SK-N-SH (cell line): ENCODE measurements at regions not wholly inside any gene's neighbourhood (a gene's known extent, or its start where the extent isn't known, plus 50 kb on each side); places are given as distances from the start of the nearest gene placed in this dataset.

Experiments
- CTCF ChIA-PET: fragments of 300-600, 350-600 bp; formaldehyde crosslinking; extraction: SDS; loops from one replicate; lab custom pipeline; 2021; lab: Yijun Ruan, JAX
- POLR2A ChIA-PET: fragments of 350-600 bp; sonication (Branson Sonifier 250); formaldehyde crosslinking; extraction: SDS; loops from one replicate; lab custom pipeline; 2020; ENCODE audit warnings: antibody characterized with exemption, inconsistent platforms; lab: Yijun Ruan, JAX
- DNase-seq: peaks from one replicate; pipeline ENCODE4 v3.0.0; 2012
- H2AFZ ChIP-seq: fragments of 200-600 bp; sonication (generic); 2 replicates; pipeline ENCODE4 v1.8.1; 2016; ENCODE audit warnings: antibody characterized with exemption, mild to moderate bottlenecking, low read depth
- H3F3A ChIP-seq: fragments of 200-600 bp; sonication (generic); replicated peaks from 2 replicates; pipeline ENCODE3; 2016; ENCODE audit warnings: antibody characterized with exemption, mild to moderate bottlenecking; ENCODE audit not compliant: insufficient read depth
- H3K27ac ChIP-seq, 2 experiments: fragments of 200-500 bp in 1 of 2; fragments of 200-600 bp in 1 of 2; sonication (Bioruptor generic) in 1 of 2; sonication (generic), shearing (Covaris generic) in 1 of 2; 2 replicates each; pipeline versions ENCODE4 v1.5.1 to v1.6.1; 2014 to 2016; ENCODE audit warnings: low read depth in 2 of 2, inconsistent platforms in 1 of 2, low read length in 1 of 2, mild to moderate bottlenecking in 1 of 2, mixed read lengths in 1 of 2
- H3K27me3 ChIP-seq: fragments of 200-600 bp; sonication (generic), shearing (Covaris generic); 2 replicates; pipeline ENCODE4 v1.6.1; 2016; ENCODE audit warnings: mixed run types; ENCODE audit not compliant: insufficient read depth
- H3K36me3 ChIP-seq, 2 experiments: fragments of 200-500 bp in 1 of 2; fragments of 200-600 bp in 1 of 2; sonication (Bioruptor generic) in 1 of 2; sonication (generic) in 1 of 2; replicated peaks in 1 of 2; 2 replicates each; pipeline versions ENCODE3 to v1.5.1; 2014 to 2016; ENCODE audit warnings: low read length in 1 of 2, mild to moderate bottlenecking in 1 of 2; ENCODE audit not compliant: insufficient read depth in 2 of 2, control insufficient read depth in 1 of 2
- H3K4me1 ChIP-seq, 2 experiments: fragments of 200-500 bp in 1 of 2; fragments of 200-600 bp in 1 of 2; sonication (Bioruptor generic) in 1 of 2; sonication (generic), shearing (Covaris generic) in 1 of 2; 2 replicates each; pipeline versions ENCODE4 v1.5.1 to v1.6.1; 2014 to 2016; ENCODE audit warnings: low read depth in 1 of 2, low read length in 1 of 2, mixed run types in 1 of 2; ENCODE audit not compliant: insufficient read depth in 2 of 2, control insufficient read depth in 1 of 2
- H3K4me2 ChIP-seq: fragments of 200-600 bp; sonication (generic), shearing (Covaris generic); 2 replicates; pipeline ENCODE4 v1.6.1; 2017; ENCODE audit warnings: mixed run types
- H3K4me3 ChIP-seq, 2 experiments: fragments of 200-500 bp in 1 of 2; fragments of 200-600 bp in 1 of 2; sonication (Bioruptor generic) in 1 of 2; sonication (generic), shearing (Covaris generic) in 1 of 2; 2 replicates each; pipeline versions ENCODE4 v1.5.1 to v1.8.1; 2014 to 2016; ENCODE audit warnings: low read depth in 2 of 2, inconsistent platforms in 1 of 2, low read length in 1 of 2, mild to moderate bottlenecking in 1 of 2, mixed read lengths in 1 of 2, moderate library complexity in 1 of 2
- H3K79me2 ChIP-seq: fragments of 200-600 bp; sonication (generic); 2 replicates; pipeline ENCODE4 v1.8.1; 2017; ENCODE audit warnings: mild to moderate bottlenecking; ENCODE audit not compliant: insufficient read depth
- H3K9ac ChIP-seq: fragments of 200-600 bp; sonication (generic); 2 replicates; pipeline ENCODE4 v1.6.1; 2017; ENCODE audit warnings: mixed run types
- H3K9me2 ChIP-seq: fragments of 200-600 bp; sonication (generic); 2 replicates; pipeline ENCODE4 v1.6.1; 2017; ENCODE audit warnings: mixed run types
- H3K9me3 ChIP-seq: fragments of 200-600 bp; sonication (generic); 2 replicates; pipeline ENCODE4 v1.6.1; 2017; ENCODE audit warnings: mixed run types, mild to moderate bottlenecking, moderate library complexity
- H4K20me1 ChIP-seq: fragments of 200-600 bp; sonication (generic); 2 replicates; pipeline ENCODE4 v1.6.1; 2017; ENCODE audit warnings: mild to moderate bottlenecking, mixed run types; ENCODE audit not compliant: insufficient read depth
- CHD2 ChIP-seq: fragments of 150-350 bp; IDR thresholded peaks from 2 replicates; pipeline ENCODE4 v1.6.1; 2018; ENCODE audit warnings: low read length; ENCODE audit not compliant: partially characterized antibody
- CTCF ChIP-seq: fragments of 200-600 bp; sonication (generic); IDR thresholded peaks from 2 replicates; pipeline ENCODE4 v1.6.1; 2017; ENCODE audit warnings: antibody characterized with exemption, mild to moderate bottlenecking, moderate library complexity
- EP300 ChIP-seq, 2 experiments: IDR thresholded peaks; 2 replicates each; pipeline versions ENCODE4 v1.4.0 to v1.6.1; 2012; ENCODE audit warnings: borderline replicate concordance in 1 of 2, low read depth in 1 of 2, low read length in 1 of 2
- FOSL2 ChIP-seq: IDR thresholded peaks from 2 replicates; pipeline ENCODE4 v1.4.0; 2012; ENCODE audit warnings: low read depth, mild to moderate bottlenecking, moderate library complexity, borderline replicate concordance
- FOXJ3 ChIP-seq: sonication (generic); formaldehyde crosslinking; IDR thresholded peaks from 2 replicates; pipeline ENCODE4 v1.5.1; 2020; ENCODE audit warnings: mild to moderate bottlenecking, missing genetic modification reagents
- GABPA ChIP-seq: IDR thresholded peaks from 2 replicates; pipeline ENCODE4 v1.4.0; 2012; ENCODE audit warnings: low read depth, mild to moderate bottlenecking
- PBX3 ChIP-seq: IDR thresholded peaks from 2 replicates; pipeline ENCODE4; 2012
- RAD21 ChIP-seq: IDR thresholded peaks from 2 replicates; pipeline ENCODE4 v1.6.1; 2012; ENCODE audit warnings: mild to moderate bottlenecking, low read length
- RFX5 ChIP-seq: IDR thresholded peaks from 2 replicates; pipeline ENCODE4 v1.6.1; 2012; ENCODE audit warnings: mild to moderate bottlenecking, improper control_type of control experiment, low read length
- RXRA ChIP-seq: IDR thresholded peaks from 2 replicates; pipeline ENCODE4 v1.4.0; 2012; ENCODE audit warnings: low read depth, mild to moderate bottlenecking, borderline replicate concordance
- USF1 ChIP-seq: IDR thresholded peaks from 2 replicates; pipeline ENCODE4 v1.4.0; 2012; ENCODE audit warnings: low read depth, borderline replicate concordance
- USF2 ChIP-seq: fragments of 150-350 bp; IDR thresholded peaks from 2 replicates; pipeline ENCODE4 v1.6.1; 2017; ENCODE audit warnings: antibody characterized with exemption, low read length, low read depth, borderline replicate concordance
- ZBTB33 ChIP-seq: IDR thresholded peaks from 2 replicates; pipeline ENCODE4 v1.4.0; 2012; ENCODE audit warnings: low read depth, borderline replicate concordance
- WGBS: methylation state at CpG from one replicate; pipeline ENCODE4 v1.1.6; 2017; ENCODE audit warnings: low lambda C conversion rate; 5-methylcytosine and 5-hydroxymethylcytosine counted together

GRCh38 chr9:107816561-107817021, 327.0 kb upstream of the KLF4 start:
- Histone ChIP-seq H3K4me2 (no peak overlapping the region), H4K20me1 (no peaks in the 10 kb centered on the region), H3K9me3 (no peaks in the 10 kb centered on the region), H3K4me3 (no peak overlapping the region), H3K4me1 (no peaks in the 10 kb centered on the region), H3K79me2 (no peaks in the 10 kb centered on the region), H3K9me2 (no peaks in the 10 kb centered on the region), H3K27ac (no peak overlapping the region), H3K27me3 (peaks cover 32% of the 10 kb centered on the region; the same call in 1 of the 2 replicates), H3F3A (no peaks in the 10 kb centered on the region), H3K36me3 (no peaks in the 10 kb centered on the region), H3K9ac (no peak overlapping the region), H2AFZ (no peak overlapping the region)
- POLR2A ChIA-PET = no interaction called here
- TF ChIP-seq RXRA (no peak), GABPA (no peak), PBX3 (no peak), USF1 (no peak), ZBTB33 (no peak), FOSL2 (no peak), RFX5 (no peak), FOXJ3 (CRISPR knock-in tag) (no peak), RAD21 (no peak), CHD2 (no peak), EP300 (IDR thresholded peaks at IDR 0.05; ENCODE audit: borderline replicate concordance in 1 of 2, low read depth in 1 of 2, low read length in 1 of 2) (no peak), USF2 (no peak), CTCF (no peak)
- WGBS = 27% methylated on average over 2 of the region's 2 CpGs
- CTCF ChIA-PET = no interaction called here
- DNase-seq = no peak
